RWPE2 (cell line): ENCODE measurements at regions not wholly inside any gene's neighbourhood (a gene's known extent, or its start where the extent isn't known, plus 50 kb on each side); places are given as distances from the start of the nearest gene placed in this dataset.

ENCODE experiments used
- ATAC-seq: fragments of 200-7000 bp; cut with Tn5 transposase; 3 replicates; pipeline ENCODE4 v1.9.1; 2021; ENCODE audit warnings: low read depth
- DNase-seq: peaks from one replicate; pipeline ENCODE4 v3.0.0-alpha.2; 2020; ENCODE audit warnings: low spot score
- H3K27ac ChIP-seq: fragments of 450-650 bp; 2 replicates; pipeline ENCODE4 v1.5.1; 2017; ENCODE audit warnings: mild to moderate bottlenecking; ENCODE audit not compliant: poor library complexity, severe bottlenecking
- H3K27me3 ChIP-seq: fragments of 250-450 bp; sonication (Bioruptor Pico); 2 replicates; pipeline ENCODE4 v1.5.1; 2021; ENCODE audit warnings: mild to moderate bottlenecking, moderate library complexity; ENCODE audit not compliant: insufficient read depth, poor library complexity, severe bottlenecking
- H3K36me3 ChIP-seq: fragments of 250-450 bp; sonication (Bioruptor Pico); 2 replicates; pipeline ENCODE4 v1.5.1; 2020; ENCODE audit warnings: low read depth, mild to moderate bottlenecking, moderate library complexity
- H3K4me1 ChIP-seq: fragments of 250-450 bp; sonication (Bioruptor Pico); 2 replicates; pipeline ENCODE4 v1.5.1; 2021; ENCODE audit warnings: mild to moderate bottlenecking, moderate library complexity; ENCODE audit not compliant: insufficient read depth, poor library complexity, severe bottlenecking
- H3K4me3 ChIP-seq: fragments of 250-450 bp; sonication (Bioruptor Pico); 2 replicates; pipeline ENCODE4 v1.5.1; 2021; ENCODE audit warnings: mild to moderate bottlenecking, moderate library complexity; ENCODE audit not compliant: severe bottlenecking
- H3K9me3 ChIP-seq: fragments of 250-450 bp; sonication (Bioruptor Pico); 2 replicates; pipeline ENCODE4 v1.5.1; 2021; ENCODE audit warnings: mild to moderate bottlenecking, moderate library complexity; ENCODE audit not compliant: severe bottlenecking
- CTCF ChIP-seq: fragments of 450-650 bp; IDR thresholded peaks from one replicate; pipeline ENCODE4 v1.5.1; 2017; ENCODE audit warnings: mild to moderate bottlenecking, moderate library complexity; ENCODE audit not compliant: poor library complexity, severe bottlenecking

GRCh38 chr4:33626221-33626620 lies 2618.1 kb downstream of the ARAP2 start:
- H3K27me3 ChIP-seq: no peaks in the 10 kb centered on the region
- no peak for TF ChIP-seq CTCF
- no peaks in the 10 kb centered on the region for H3K36me3 ChIP-seq
- no peak overlapping the region for H3K4me3 ChIP-seq
- H3K9me3 ChIP-seq: no peaks in the 10 kb centered on the region
- DNase-seq (no peak), ATAC-seq (no peak)
- no peaks in the 10 kb centered on the region for H3K4me1 ChIP-seq
- H3K27ac ChIP-seq: no peak overlapping the region

GRCh38 chr4:33628296-33628695 lies 2616.0 kb downstream of the ARAP2 start:
- Histone ChIP-seq H3K36me3 (no peaks in the 10 kb centered on the region), H3K4me3 (no peak overlapping the region), H3K4me1 (no peaks in the 10 kb centered on the region), H3K27ac (no peak overlapping the region), H3K27me3 (no peaks in the 10 kb centered on the region), H3K9me3 (no peaks in the 10 kb centered on the region)
- no peak for DNase-seq
- no peak for TF ChIP-seq CTCF
- no peak for ATAC-seq

GRCh38 chr4:33649015-33649414 lies 2595.3 kb downstream of the ARAP2 start:
- Histone ChIP-seq H3K27me3 (no peaks in the 10 kb centered on the region), H3K4me1 (no peaks in the 10 kb centered on the region), H3K9me3 (no peaks in the 10 kb centered on the region), H3K27ac (no peak overlapping the region), H3K36me3 (no peaks in the 10 kb centered on the region), H3K4me3 (no peak overlapping the region)
- DNase-seq (no peak), ATAC-seq (peak; percentile 44; the same call in 1 of the 3 replicates)
- peak; percentile 74 for TF ChIP-seq CTCF

GRCh38 chr4:33649471-33649870 lies 2594.8 kb downstream of the ARAP2 start:
- no peaks in the 10 kb centered on the region for H3K4me1 ChIP-seq
- ATAC-seq (no peak), DNase-seq (no peak)
- H3K36me3 ChIP-seq: no peaks in the 10 kb centered on the region
- H3K9me3 ChIP-seq: no peaks in the 10 kb centered on the region
- no peaks in the 10 kb centered on the region for H3K27me3 ChIP-seq
- H3K4me3 ChIP-seq: no peak overlapping the region
- no peak overlapping the region for H3K27ac ChIP-seq
- no peak for TF ChIP-seq CTCF

- Histone ChIP-seq H3K9me3 (no peaks in the 10 kb centered on the region), H3K4me3 (no peak overlapping the region), H3K27me3 (no peaks in the 10 kb centered on the region), H3K36me3 (no peaks in the 10 kb centered on the region), H3K4me1 (no peaks in the 10 kb centered on the region), H3K27ac (no peak overlapping the region)
- no peak for DNase-seq
- ATAC-seq: no peak
- no peak for TF ChIP-seq CTCF
Observed at GRCh38 chr4:33650036-33650435, 2594.3 kb downstream of the ARAP2 start.
